Tibial nerve (tissue), 4 donors: ENCODE measurements at regions not wholly inside any gene's neighbourhood (a gene's known extent, or its start where the extent isn't known, plus 50 kb on each side); places are given as distances from the start of the nearest gene placed in this dataset.

Experiments used
- EP300 ChIP-seq, 2 donors: sonication (generic); formaldehyde crosslinking; IDR thresholded peaks; one replicate each; pipeline ENCODE4 v1.6.1; 2017; ENCODE audit warnings: antibody characterized with exemption in 2 of 2, mild to moderate bottlenecking in 1 of 2
- POLR2A ChIP-seq, 2 donors: fragments of 450-650 bp; IDR thresholded peaks; one replicate each; pipeline ENCODE4 v1.6.1; 2017; ENCODE audit warnings: antibody characterized with exemption in 2 of 2, mild to moderate bottlenecking in 2 of 2, moderate library complexity in 2 of 2
- TF ChIP-seq, protein P1 (sequence below), 5 experiments: fragments of 200-600 bp in 3 of 5; fragments of 450-650 bp in 2 of 5; sonication (generic) in 3 of 5; IDR thresholded peaks; one replicate each; pipeline ENCODE4 v1.5.1; 2016 to 2019; ENCODE audit warnings: antibody characterized with exemption in 5 of 5, mild to moderate bottlenecking in 3 of 5, moderate library complexity in 2 of 5

DNA sequence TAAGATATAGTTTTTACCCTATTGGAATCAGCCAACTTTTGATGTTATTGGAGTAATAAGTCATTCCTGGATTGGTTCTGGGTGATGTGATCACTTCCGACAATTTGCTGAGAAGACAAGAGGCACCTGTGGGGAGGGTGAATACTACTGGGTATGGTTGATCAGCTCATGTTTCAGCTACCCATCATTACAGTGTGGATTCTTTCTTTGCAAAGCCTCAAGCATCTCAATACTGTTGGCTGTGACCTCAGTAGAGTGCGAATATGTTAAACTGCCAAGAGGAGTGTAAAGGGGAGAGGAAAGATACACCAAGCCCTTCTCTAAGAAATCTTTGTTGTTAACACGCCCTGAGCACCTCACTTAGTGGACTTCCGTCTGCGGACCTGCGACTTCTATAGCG, 317.7 kb downstream of the TDRD15 start:
- TF ChIP-seq, protein P1, sequence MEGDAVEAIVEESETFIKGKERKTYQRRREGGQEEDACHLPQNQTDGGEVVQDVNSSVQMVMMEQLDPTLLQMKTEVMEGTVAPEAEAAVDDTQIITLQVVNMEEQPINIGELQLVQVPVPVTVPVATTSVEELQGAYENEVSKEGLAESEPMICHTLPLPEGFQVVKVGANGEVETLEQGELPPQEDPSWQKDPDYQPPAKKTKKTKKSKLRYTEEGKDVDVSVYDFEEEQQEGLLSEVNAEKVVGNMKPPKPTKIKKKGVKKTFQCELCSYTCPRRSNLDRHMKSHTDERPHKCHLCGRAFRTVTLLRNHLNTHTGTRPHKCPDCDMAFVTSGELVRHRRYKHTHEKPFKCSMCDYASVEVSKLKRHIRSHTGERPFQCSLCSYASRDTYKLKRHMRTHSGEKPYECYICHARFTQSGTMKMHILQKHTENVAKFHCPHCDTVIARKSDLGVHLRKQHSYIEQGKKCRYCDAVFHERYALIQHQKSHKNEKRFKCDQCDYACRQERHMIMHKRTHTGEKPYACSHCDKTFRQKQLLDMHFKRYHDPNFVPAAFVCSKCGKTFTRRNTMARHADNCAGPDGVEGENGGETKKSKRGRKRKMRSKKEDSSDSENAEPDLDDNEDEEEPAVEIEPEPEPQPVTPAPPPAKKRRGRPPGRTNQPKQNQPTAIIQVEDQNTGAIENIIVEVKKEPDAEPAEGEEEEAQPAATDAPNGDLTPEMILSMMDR (IDR thresholded peaks at IDR 0.05) = no peak
- no peak for TF ChIP-seq POLR2A (IDR thresholded peaks at IDR 0.05)
- no peak for TF ChIP-seq EP300 (IDR thresholded peaks at IDR 0.05)
